HG02571 (cell line): ENCODE measurements at regions not wholly inside any gene's neighbourhood (a gene's known extent, or its start where the extent isn't known, plus 50 kb on each side); places are given as distances from the start of the nearest gene placed in this dataset.

Source experiments
- ATAC-seq: cut with Tn5 transposase; IDR thresholded peaks from one replicate; pipeline ENCODE4 v1.9.1; 2021; ENCODE audit warnings: mild to moderate bottlenecking, moderate library complexity; ENCODE audit not compliant: unreplicated experiment

DNA sequence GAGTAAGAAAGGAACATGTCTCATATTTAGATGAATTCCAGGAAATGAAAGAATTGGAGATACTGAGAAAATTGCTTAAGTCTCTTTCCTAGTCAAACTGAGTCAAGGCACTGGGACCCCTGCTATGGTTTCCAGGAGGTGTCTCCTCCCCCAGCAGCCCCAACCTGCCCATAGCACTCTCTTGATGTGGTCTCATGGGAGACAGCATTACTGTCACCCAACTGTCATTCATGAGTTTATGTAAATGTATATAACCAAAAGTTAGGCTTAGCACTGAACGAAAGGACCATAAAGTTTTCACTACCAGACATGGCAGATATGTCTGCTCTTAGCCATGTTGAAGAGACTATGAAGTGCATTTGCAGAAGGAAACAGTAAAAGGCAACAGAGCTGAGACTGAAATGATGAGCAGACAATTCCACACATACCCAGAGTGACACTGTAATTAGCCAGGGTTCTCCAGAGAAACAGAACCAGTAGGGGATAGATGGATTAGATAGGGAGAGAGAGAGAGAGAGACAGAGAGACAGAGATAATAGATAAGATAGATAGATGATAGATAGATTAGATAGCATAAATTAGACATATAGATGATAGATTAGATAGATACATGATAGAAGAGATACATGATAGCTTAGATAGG is 328.1 kb downstream of the BRD1 start:
- no peak for ATAC-seq

DNA sequence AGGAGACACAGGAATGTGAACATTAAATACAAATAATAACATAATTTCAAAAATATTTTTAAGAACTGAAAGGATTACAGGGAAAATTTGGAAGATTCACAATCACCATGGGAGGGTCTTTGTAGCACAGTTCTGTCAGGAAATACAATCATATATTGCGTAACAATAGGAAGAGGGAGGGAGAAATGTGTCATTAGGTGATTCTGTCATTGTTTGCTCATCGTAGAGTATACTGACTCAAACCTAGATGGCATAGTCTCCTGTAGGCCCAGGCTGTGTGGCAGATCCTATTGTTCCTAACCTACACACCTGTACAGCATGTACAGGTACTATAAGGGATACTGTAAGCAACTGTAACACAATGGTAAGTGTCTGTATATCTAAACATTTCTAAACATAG is 330.4 kb downstream of the BRD1 start:
- ATAC-seq = no peak

DNA sequence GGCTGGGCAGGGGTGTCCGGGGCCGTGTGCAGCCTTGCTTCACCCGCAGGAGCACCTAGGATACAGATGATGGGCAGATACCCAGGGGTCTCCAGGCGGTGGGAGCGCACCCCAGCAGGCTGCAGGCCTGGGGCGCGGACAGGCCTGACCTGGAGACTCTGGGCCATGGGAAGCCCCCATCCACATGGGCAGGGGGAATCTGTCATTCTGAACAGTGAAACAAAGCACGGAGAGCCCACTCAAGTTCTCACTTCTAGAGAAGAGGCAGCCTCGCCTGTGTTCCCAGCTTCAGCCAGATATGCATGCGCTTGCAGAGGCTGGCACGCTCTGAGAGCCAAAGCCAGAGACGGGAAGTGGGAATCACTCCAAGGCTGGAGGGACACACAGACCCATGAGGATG is 333.1 kb downstream of the BRD1 start:
- ATAC-seq = no peak

- no peak for ATAC-seq
These were observed 334.9 kb downstream of the BRD1 start for GRCh38 chr22:49492741-49493251.

GRCh38 chr22:49492308-49492707 is 335.4 kb downstream of the BRD1 start:
- ATAC-seq = no peak

GRCh38 chr22:49491726-49492125 is 335.9 kb downstream of the BRD1 start:
- no peak for ATAC-seq

- no peak for ATAC-seq
These were observed 336.4 kb downstream of the BRD1 start for GRCh38 chr22:49491221-49491635.

DNA sequence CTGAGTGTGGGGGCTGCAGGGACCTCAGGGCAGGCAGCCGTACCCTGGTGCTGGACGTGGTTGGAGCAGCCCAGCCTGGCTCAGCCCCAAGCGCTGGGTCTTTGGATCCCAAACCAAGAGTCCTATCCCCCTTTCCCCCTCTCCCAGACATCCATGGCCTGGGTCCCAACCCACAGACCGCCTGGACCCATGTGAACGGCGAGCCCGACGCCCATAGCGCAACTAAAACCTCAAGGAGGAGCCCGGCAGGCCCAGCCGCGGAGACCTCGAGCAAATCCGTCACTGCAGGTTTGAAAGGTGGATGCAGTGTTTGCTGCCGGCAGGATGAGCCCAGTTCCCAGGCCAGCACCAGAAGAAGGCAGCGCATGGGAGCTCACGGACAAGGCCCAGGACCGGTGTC is 337.0 kb downstream of the BRD1 start:
- ATAC-seq = no peak

DNA sequence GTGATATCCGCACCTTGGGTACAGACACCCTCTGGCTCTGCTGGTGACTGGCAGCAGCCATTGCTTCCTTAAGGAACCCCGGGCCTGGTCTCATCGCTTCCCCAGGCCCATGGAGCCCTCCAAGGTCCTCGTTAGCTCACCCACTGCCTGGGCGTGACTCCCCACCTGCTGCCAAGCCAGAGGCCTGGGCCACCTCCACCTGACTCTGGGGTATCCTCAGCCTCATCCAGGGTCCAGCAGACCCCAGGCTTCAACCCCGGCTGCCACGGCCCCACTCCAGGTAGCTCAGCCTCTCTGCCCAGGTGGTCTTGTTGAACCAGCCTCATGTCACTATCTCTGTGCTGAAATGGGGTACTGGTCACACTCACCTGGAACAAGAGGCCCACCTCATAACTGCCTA is 337.9 kb downstream of the BRD1 start:
- no peak for ATAC-seq

- ATAC-seq = no peak
These were observed 338.7 kb downstream of the BRD1 start for GRCh38 chr22:49488943-49489342.

- no peak for ATAC-seq
These were observed 339.7 kb downstream of the BRD1 start for GRCh38 chr22:49487950-49488349.

- no peak for ATAC-seq
These were observed 341.4 kb downstream of the BRD1 start for GRCh38 chr22:49486225-49486624.

- ATAC-seq = no peak
These were observed 343.7 kb downstream of the BRD1 start for GRCh38 chr22:49483946-49484345.

GRCh38 chr22:49483281-49483870 is 344.3 kb downstream of the BRD1 start:
- ATAC-seq = no peak

DNA sequence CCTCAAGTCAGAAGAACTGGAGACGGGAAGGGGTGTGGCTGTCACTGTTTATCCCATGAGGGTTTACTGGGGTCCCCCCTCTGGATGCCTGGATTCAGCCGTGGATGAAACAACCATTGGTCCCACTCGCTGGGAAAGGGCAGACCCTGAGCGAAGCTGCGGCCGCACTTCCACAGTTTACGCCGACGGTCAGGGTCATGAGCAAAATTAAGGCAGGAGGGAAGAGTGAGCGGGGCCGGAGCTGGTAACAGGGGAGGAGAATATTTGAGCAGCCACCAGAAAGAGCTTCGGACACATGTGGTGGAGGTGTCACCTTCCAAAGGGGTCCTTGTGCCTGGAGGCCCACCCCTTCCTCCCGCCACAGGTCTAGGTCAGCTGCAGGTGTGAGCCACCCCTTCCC is 344.9 kb downstream of the BRD1 start:
- ATAC-seq = no peak

GRCh38 chr22:49481659-49482399 is 345.8 kb downstream of the BRD1 start:
- ATAC-seq = no peak

DNA sequence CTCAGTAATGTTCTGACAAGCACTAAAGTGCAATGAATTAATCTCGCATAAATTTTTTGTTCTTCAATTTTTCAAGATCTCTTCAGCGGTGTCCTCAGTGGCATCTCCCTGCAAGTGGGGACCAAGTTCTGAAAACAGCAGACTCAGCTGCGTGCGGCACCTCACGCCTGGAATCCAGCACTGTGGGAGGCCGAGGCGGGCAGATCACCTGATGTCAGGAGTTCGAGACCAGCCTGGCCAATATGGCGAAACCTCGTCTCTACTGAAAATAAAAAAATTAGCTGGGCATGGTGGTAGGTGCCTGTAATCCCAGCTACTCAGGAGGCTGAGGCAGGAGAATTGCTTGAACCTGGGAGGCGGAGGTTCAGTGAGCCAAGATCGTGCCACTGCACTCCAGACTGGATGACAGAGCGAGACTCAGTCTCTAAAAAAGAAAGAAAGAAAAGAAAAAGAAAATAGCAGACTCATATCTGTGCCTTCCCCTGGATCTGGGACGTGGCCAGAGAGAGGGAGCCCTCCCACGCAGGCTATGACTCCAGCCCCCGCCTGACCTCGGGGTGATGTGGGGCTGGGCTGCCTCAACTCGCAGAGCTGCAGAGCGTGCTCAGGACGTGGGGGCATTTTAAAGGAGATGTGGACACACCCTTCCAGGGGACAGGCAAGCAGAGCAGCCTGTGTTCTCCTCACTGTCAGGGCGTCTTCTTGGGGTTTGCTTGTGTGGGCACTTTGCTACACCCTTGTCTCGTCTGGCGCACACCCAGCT is 346.6 kb downstream of the BRD1 start:
- no peak for ATAC-seq

DNA sequence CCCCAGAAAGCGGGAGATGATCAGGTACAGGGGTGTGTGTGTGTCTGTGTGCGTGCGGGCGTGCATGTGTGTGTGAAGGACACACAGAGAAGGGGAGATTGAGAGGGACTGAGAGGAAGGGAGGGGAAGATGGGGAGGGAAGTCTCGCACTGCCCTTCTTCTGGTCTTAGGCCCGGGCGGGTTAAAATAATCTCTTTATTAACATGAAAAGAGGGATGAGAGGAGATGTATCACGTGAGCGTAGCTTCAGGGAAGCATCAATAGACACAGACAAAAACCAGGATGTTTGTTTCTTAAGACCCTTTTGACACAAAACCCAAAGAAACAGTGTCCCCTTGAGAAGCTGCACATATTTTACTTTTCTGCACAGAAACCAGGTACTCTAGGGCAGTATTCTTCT is 347.3 kb downstream of the BRD1 start:
- ATAC-seq = no peak

- no peak for ATAC-seq
These were observed 348.1 kb downstream of the BRD1 start for GRCh38 chr22:49479566-49479965.

- ATAC-seq = no peak
These were observed 350.8 kb downstream of the BRD1 start for GRCh38 chr22:49476800-49477400.

- ATAC-seq = no peak
These were observed 351.5 kb downstream of the BRD1 start for GRCh38 chr22:49476176-49476575.
